Endothelial cell of umbilical vein (primary cell): ENCODE measurements at regions not wholly inside any gene's neighbourhood (a gene's known extent, or its start where the extent isn't known, plus 50 kb on each side); places are given as distances from the start of the nearest gene placed in this dataset.

ENCODE experiments used
- BruUV-seq: library from RNA; stranded (reverse); fragments of 400-500 nt; replicated peaks from 2 replicates; lab custom pipeline; 2021; lab: Mats Ljungman, UMichigan
- CTCF ChIA-PET: fragments of 300-600, 350-600 bp; sonication (Branson Sonifier 250); formaldehyde crosslinking; loops from one replicate; lab custom pipeline; 2021; ENCODE audit warnings: antibody characterized with exemption, inconsistent platforms; lab: Charles Lee
- POLR2A ChIA-PET: fragments of 300-600, 350-600 bp; sonication (Branson Sonifier 250); formaldehyde crosslinking; loops from one replicate; lab custom pipeline; 2021; ENCODE audit warnings: antibody characterized with exemption, inconsistent platforms; lab: Charles Lee
- DNase-seq: peaks from one replicate; pipeline ENCODE4 v3.0.0-alpha.2; 2011; ENCODE audit warnings: low read depth, low spot score
- FAIRE-seq: peaks from 2 replicates; lab custom pipeline; 2011; peaks lifted over from hg19 to GRCh38; lab: Jason Lieb, UNC
- H2AFZ ChIP-seq: 2 replicates; pipeline ENCODE4 v1.6.0; 2012; ENCODE audit warnings: low read depth, low read length, control low read depth, inconsistent platforms
- H3K27ac ChIP-seq: 2 replicates; pipeline ENCODE4 v1.5.1; 2011; ENCODE audit warnings: low read depth, mild to moderate bottlenecking, control low read depth, low read length, moderate library complexity; ENCODE audit not compliant: insufficient read depth
- H3K27me3 ChIP-seq, 2 experiments: 2 replicates each; pipeline versions ENCODE4 v1.6.0 to v1.6.1; 2011; ENCODE audit warnings: low read length in 2 of 2, mixed read lengths in 1 of 2; ENCODE audit not compliant: control insufficient read depth in 2 of 2, insufficient read depth in 2 of 2
- H3K36me3 ChIP-seq, 2 experiments: 2 replicates in 1 of 2; 3 replicates in 1 of 2; pipeline ENCODE4 v1.5.1; 2011; ENCODE audit warnings: low read length in 2 of 2, mild to moderate bottlenecking in 1 of 2, moderate library complexity in 1 of 2; ENCODE audit not compliant: control insufficient read depth in 2 of 2, insufficient read depth in 2 of 2; ENCODE audit errors: extremely low read depth in 1 of 2
- H3K4me1 ChIP-seq: 3 replicates; pipeline ENCODE4 v1.5.1; 2011; ENCODE audit warnings: mild to moderate bottlenecking, low read length; ENCODE audit not compliant: control insufficient read depth, insufficient read depth; ENCODE audit errors: extremely low read depth
- H3K4me2 ChIP-seq: 2 replicates; pipeline ENCODE4 v1.6.1; 2011; ENCODE audit warnings: low read length, control low read depth, mixed read lengths; ENCODE audit not compliant: insufficient read depth
- H3K4me3 ChIP-seq, 3 experiments: fragments of 200-600 bp in 1 of 3; sonication (generic), shearing (Covaris generic) in 1 of 3; replicated peaks in 1 of 3; 2 replicates each; pipeline ENCODE4 v1.5.1; 2011 to 2016; ENCODE audit warnings: control low read depth in 3 of 3, low read length in 3 of 3, mild to moderate bottlenecking in 2 of 3, inconsistent platforms in 1 of 3, low read depth in 1 of 3, moderate library complexity in 1 of 3; ENCODE audit not compliant: insufficient read depth in 1 of 3
- H3K79me2 ChIP-seq: 2 replicates; pipeline ENCODE4 v1.6.0; 2012; ENCODE audit warnings: low read length, inconsistent platforms; ENCODE audit not compliant: control insufficient read depth, insufficient read depth
- H3K9ac ChIP-seq: replicated peaks from 2 replicates; pipeline ENCODE3; 2011; ENCODE audit warnings: low read length, control low read depth; ENCODE audit not compliant: insufficient read depth; ENCODE audit errors: extremely low read depth
- H3K9me1 ChIP-seq: replicated peaks from 3 replicates; pipeline ENCODE4 v1.6.0; 2011; ENCODE audit warnings: mild to moderate bottlenecking, low read length; ENCODE audit not compliant: control insufficient read depth, insufficient read depth; ENCODE audit errors: extremely low read depth
- H3K9me3 ChIP-seq: replicated peaks from 2 replicates; pipeline ENCODE4 v1.5.1; 2012; ENCODE audit warnings: low read length, inconsistent platforms; ENCODE audit not compliant: control insufficient read depth, insufficient read depth
- H4K20me1 ChIP-seq: replicated peaks from 2 replicates; pipeline ENCODE3; 2011; ENCODE audit warnings: mild to moderate bottlenecking, low read length; ENCODE audit not compliant: control insufficient read depth, insufficient read depth; ENCODE audit errors: extremely low read depth
- EZH2 ChIP-seq: IDR thresholded peaks from 2 replicates; pipeline ENCODE4 v1.6.1; 2012; ENCODE audit warnings: borderline replicate concordance, low read depth, mild to moderate bottlenecking, moderate library complexity, low read length, inconsistent platforms; ENCODE audit not compliant: severe bottlenecking
- FOS ChIP-seq: IDR thresholded peaks from 2 replicates; pipeline ENCODE4 v1.6.1; 2011; ENCODE audit warnings: mild to moderate bottlenecking, low read length, moderate library complexity, borderline replicate concordance; ENCODE audit not compliant: insufficient read depth
- GATA2 ChIP-seq: IDR thresholded peaks from 2 replicates; pipeline ENCODE4 v1.7.0; 2011; ENCODE audit warnings: low read depth, mild to moderate bottlenecking, moderate library complexity, mixed read lengths, low read length; ENCODE audit not compliant: insufficient read length, insufficient read depth
- JUN ChIP-seq: IDR thresholded peaks from 2 replicates; pipeline ENCODE4 v1.6.1; 2011; ENCODE audit warnings: borderline replicate concordance, low read depth; ENCODE audit not compliant: insufficient read length, insufficient read depth
- MAX ChIP-seq: IDR thresholded peaks from 2 replicates; pipeline ENCODE4 v1.6.1; 2011; ENCODE audit not compliant: insufficient read depth, insufficient read length
- MYC ChIP-seq: IDR thresholded peaks from one replicate; pipeline ENCODE4 v1.6.1; 2011; ENCODE audit warnings: mild to moderate bottlenecking, low read depth, low read length
- POLR2A ChIP-seq: IDR thresholded peaks from 2 replicates; pipeline ENCODE4 v1.6.1; 2012; ENCODE audit warnings: low read depth, mild to moderate bottlenecking, control low read depth, low read length
- POLR2AphosphoS5 ChIP-seq: IDR thresholded peaks from 2 replicates; pipeline ENCODE4 v1.6.1; 2012; ENCODE audit warnings: low read depth, mild to moderate bottlenecking, control low read depth, low read length, moderate library complexity; ENCODE audit not compliant: insufficient read depth
- dilution Hi-C: fragments of 300-500 bp; cut with MboI; formaldehyde crosslinking; loops from one replicate; pipeline ENCODE4 v1.15.0; 2019; ENCODE audit warnings: low sequenced_read_pairs; ENCODE audit not compliant: extremely low pct_ligation_motif_present
- intact Hi-C: fragments of 100-400 bp; cut with micrococcal nuclease; formaldehyde crosslinking; loops from one replicate; pipeline ENCODE4 v1.10.0; 2022
- TF ChIP-seq, protein P1 (sequence below), 2 donors: IDR thresholded peaks; 1 replicate in 1 of 2; 2 replicates in 1 of 2; pipeline ENCODE4 v1.5.1; 2011; ENCODE audit warnings: low read length in 2 of 2, mild to moderate bottlenecking in 2 of 2, moderate library complexity in 2 of 2, control low read depth in 1 of 2, inconsistent platforms in 1 of 2, low read depth in 1 of 2; ENCODE audit not compliant: insufficient read depth in 1 of 2; ENCODE audit errors: extremely low read depth in 1 of 2

- no peak for DNase-seq
- Histone ChIP-seq H3K79me2 (no peaks in the 10 kb centered on the region), H3K27me3 (no peaks in the 10 kb centered on the region), H3K4me2 (no peak overlapping the region), H3K9ac (no peak overlapping the region), H3K36me3 (no peaks in the 10 kb centered on the region), H4K20me1 (no peaks in the 10 kb centered on the region), H3K9me3 (peaks cover 3% of the 10 kb centered on the region), H3K27ac (no peak overlapping the region), H3K4me1 (no peaks in the 10 kb centered on the region), H3K9me1 (no peaks in the 10 kb centered on the region), H2AFZ (no peak overlapping the region), H3K4me3 (no peak overlapping the region)
- ChIA-PET CTCF (no interaction called here), POLR2A (no interaction called here)
- no TSS peak for BruUV-seq
- no peak for FAIRE-seq
- no peak for TF ChIP-seq JUN
- TF ChIP-seq GATA2, result no peak
- TF ChIP-seq FOS, result no peak
- TF ChIP-seq EZH2, result no peak
- TF ChIP-seq POLR2A, result no peak
- no peak for TF ChIP-seq MAX
- TF ChIP-seq, protein P1, sequence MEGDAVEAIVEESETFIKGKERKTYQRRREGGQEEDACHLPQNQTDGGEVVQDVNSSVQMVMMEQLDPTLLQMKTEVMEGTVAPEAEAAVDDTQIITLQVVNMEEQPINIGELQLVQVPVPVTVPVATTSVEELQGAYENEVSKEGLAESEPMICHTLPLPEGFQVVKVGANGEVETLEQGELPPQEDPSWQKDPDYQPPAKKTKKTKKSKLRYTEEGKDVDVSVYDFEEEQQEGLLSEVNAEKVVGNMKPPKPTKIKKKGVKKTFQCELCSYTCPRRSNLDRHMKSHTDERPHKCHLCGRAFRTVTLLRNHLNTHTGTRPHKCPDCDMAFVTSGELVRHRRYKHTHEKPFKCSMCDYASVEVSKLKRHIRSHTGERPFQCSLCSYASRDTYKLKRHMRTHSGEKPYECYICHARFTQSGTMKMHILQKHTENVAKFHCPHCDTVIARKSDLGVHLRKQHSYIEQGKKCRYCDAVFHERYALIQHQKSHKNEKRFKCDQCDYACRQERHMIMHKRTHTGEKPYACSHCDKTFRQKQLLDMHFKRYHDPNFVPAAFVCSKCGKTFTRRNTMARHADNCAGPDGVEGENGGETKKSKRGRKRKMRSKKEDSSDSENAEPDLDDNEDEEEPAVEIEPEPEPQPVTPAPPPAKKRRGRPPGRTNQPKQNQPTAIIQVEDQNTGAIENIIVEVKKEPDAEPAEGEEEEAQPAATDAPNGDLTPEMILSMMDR (IDR thresholded peaks at IDR 0.05; ENCODE audit: extremely low read depth in 1 of 2, insufficient read depth in 1 of 2, low read depth in 1 of 2, low read length in 2 of 2), result no peak
- no peak for TF ChIP-seq POLR2AphosphoS5
- TF ChIP-seq MYC, result no peak
- dilution Hi-C loops (no loop called here), intact Hi-C loops (no loop called here)
Observed at GRCh38 chr2:59112258-59112657, 871.1 kb upstream of the FANCL start.
